Stimulated activated naive B cell treated with anti-CD40 and anti-IgM and Interleukin-4, amounts not matched to agents 10 μg/mL and 1 μg/mL and 100 μg/mL, for 72 hours (primary cell): ENCODE measurements at regions not wholly inside any gene's neighbourhood (a gene's known extent, or its start where the extent isn't known, plus 50 kb on each side); places are given as distances from the start of the nearest gene placed in this dataset.
"Not testable (repeated sequence)": the region's sequence is repeated elsewhere in the genome, so short reads cannot be mapped to it uniquely, and the experiment has no call there.

Experiments used
- ATAC-seq, 2 donors: fragments of 150-1000 bp; cut with Tn5 transposase; replicated peaks; 2 replicates each; pipeline ENCODE4 v1.10.0; 2021; ENCODE audit warnings: moderate library complexity in 1 of 2
- DNase-seq: peaks from one replicate; pipeline ENCODE4 v3.0.0; 2021
- H3K27ac Mint-ChIP-seq: one replicate; pipeline ENCODE4 v1.8.0; 2022; ENCODE audit warnings: mild to moderate bottlenecking, mixed read lengths
- H3K27me3 Mint-ChIP-seq, 2 donors: one replicate each; pipeline ENCODE4 v1.8.0; 2022; ENCODE audit warnings: mixed read lengths in 2 of 2
- H3K36me3 Mint-ChIP-seq, 2 donors: one replicate each; pipeline ENCODE4 v1.8.0; 2022; ENCODE audit warnings: mixed read lengths in 2 of 2, mild to moderate bottlenecking in 1 of 2
- H3K4me1 Mint-ChIP-seq, 2 donors: one replicate each; pipeline ENCODE4 v1.8.0; 2022; ENCODE audit warnings: mixed read lengths in 2 of 2, mild to moderate bottlenecking in 1 of 2
- H3K4me3 Mint-ChIP-seq, 2 donors: one replicate each; pipeline ENCODE4 v1.8.0; 2022; ENCODE audit warnings: mild to moderate bottlenecking in 2 of 2, mixed read lengths in 2 of 2, moderate library complexity in 1 of 2
- H3K9me3 Mint-ChIP-seq, 2 donors: one replicate each; pipeline ENCODE4 v1.8.0; 2022; ENCODE audit warnings: mixed read lengths in 2 of 2, mild to moderate bottlenecking in 1 of 2

- Mint-ChIP-seq H3K4me3 (no peak overlapping the region), H3K36me3 (no peaks in the 10 kb centered on the region), H3K9me3 (no peaks in the 10 kb centered on the region), H3K4me1 (no peaks in the 10 kb centered on the region), H3K27me3 (peaks cover 0 to 5% of the 10 kb centered on the region in 2 donors), H3K27ac (no peak overlapping the region)
- DNase-seq (no peak), ATAC-seq (no peak)
These were observed 232.7 kb upstream of the TENT5A start for GRCh38 chr6:81985191-81985590.

GRCh38 chr6:81984599-81984998 lies 232.1 kb upstream of the TENT5A start:
- Mint-ChIP-seq H3K9me3 (peaks cover 0 to 4% of the 10 kb centered on the region in 2 donors), H3K27me3 (peaks cover 0 to 5% of the 10 kb centered on the region in 2 donors), H3K27ac (no peak overlapping the region), H3K36me3 (no peaks in the 10 kb centered on the region), H3K4me3 (no peak overlapping the region), H3K4me1 (no peaks in the 10 kb centered on the region)
- no peak for DNase-seq
- ATAC-seq: no peak

- Mint-ChIP-seq H3K4me1 (no peaks in the 10 kb centered on the region), H3K27me3 (no peaks in the 10 kb centered on the region), H3K9me3 (peaks cover 0 to 4% of the 10 kb centered on the region in 2 donors), H3K4me3 (no peak overlapping the region), H3K36me3 (no peaks in the 10 kb centered on the region), H3K27ac (no peak overlapping the region)
- DNase-seq: no peak
- no peak for ATAC-seq
These were observed 229.3 kb upstream of the TENT5A start for GRCh38 chr6:81981812-81982211.

- no peak overlapping the region for H3K4me3 Mint-ChIP-seq
- no peak overlapping the region for H3K27ac Mint-ChIP-seq
These were observed 227.3 kb upstream of the TENT5A start for GRCh38 chr6:81979767-81980166.

GRCh38 chr6:81979329-81979728 lies 226.8 kb upstream of the TENT5A start:
- no peak overlapping the region for H3K4me3 Mint-ChIP-seq
- peaks cover 0 to 4% of the 10 kb centered on the region in 2 donors for H3K9me3 Mint-ChIP-seq
- H3K27me3 Mint-ChIP-seq: no peaks in the 10 kb centered on the region
- ATAC-seq (no peak), DNase-seq (no peak)
- no peaks in the 10 kb centered on the region for H3K4me1 Mint-ChIP-seq
- H3K36me3 Mint-ChIP-seq: no peaks in the 10 kb centered on the region
- no peak overlapping the region for H3K27ac Mint-ChIP-seq

More at GRCh38 chr6:81979767-81980166, 227.3 kb upstream of the TENT5A start:
- no peaks in the 10 kb centered on the region for H3K36me3 Mint-ChIP-seq
- no peaks in the 10 kb centered on the region for H3K27me3 Mint-ChIP-seq
- H3K4me1 Mint-ChIP-seq: no peaks in the 10 kb centered on the region
- DNase-seq (no peak), ATAC-seq (no peak)
- H3K9me3 Mint-ChIP-seq: peaks cover 0 to 4% of the 10 kb centered on the region in 2 donors

GRCh38 chr6:81978230-81978629 lies 225.7 kb upstream of the TENT5A start:
- Mint-ChIP-seq H3K36me3 (no peaks in the 10 kb centered on the region), H3K27ac (no peak overlapping the region), H3K9me3 (peaks cover 0 to 4% of the 10 kb centered on the region in 2 donors), H3K4me1 (no peaks in the 10 kb centered on the region), H3K27me3 (no peaks in the 10 kb centered on the region), H3K4me3 (no peak overlapping the region)
- ATAC-seq (no peak), DNase-seq (no peak)

GRCh38 chr6:81977486-81977885 lies 225.0 kb upstream of the TENT5A start:
- H3K36me3 Mint-ChIP-seq: no peaks in the 10 kb centered on the region
- ATAC-seq: no peak
- peaks cover 2 to 8% of the 10 kb centered on the region in 2 donors for H3K9me3 Mint-ChIP-seq
- H3K4me3 Mint-ChIP-seq: no peak overlapping the region
- DNase-seq: no peak
- no peak overlapping the region for H3K27ac Mint-ChIP-seq
- H3K4me1 Mint-ChIP-seq: no peaks in the 10 kb centered on the region
- peaks cover 0 to 7% of the 10 kb centered on the region in 2 donors for H3K27me3 Mint-ChIP-seq

GRCh38 chr6:81969814-81970213 lies 217.3 kb upstream of the TENT5A start:
- Mint-ChIP-seq H3K4me3 (no peak overlapping the region), H3K9me3 (peaks cover 3 to 4% of the 10 kb centered on the region in 2 donors), H3K4me1 (no peaks in the 10 kb centered on the region), H3K27ac (no peak overlapping the region), H3K36me3 (no peaks in the 10 kb centered on the region), H3K27me3 (peaks cover 5 to 24% of the 10 kb centered on the region in 2 donors)
- ATAC-seq: no peak
- DNase-seq: no peak

GRCh38 chr6:81969011-81969410 lies 216.5 kb upstream of the TENT5A start:
- no peak for ATAC-seq
- no peaks in the 10 kb centered on the region for H3K4me1 Mint-ChIP-seq
- H3K9me3 Mint-ChIP-seq: peaks cover 3 to 4% of the 10 kb centered on the region in 2 donors
- no peak overlapping the region for H3K4me3 Mint-ChIP-seq
- no peaks in the 10 kb centered on the region for H3K36me3 Mint-ChIP-seq
- DNase-seq: no peak
- H3K27ac Mint-ChIP-seq: no peak overlapping the region
- peaks cover 5 to 24% of the 10 kb centered on the region in 2 donors for H3K27me3 Mint-ChIP-seq

- no peak overlapping the region for H3K4me3 Mint-ChIP-seq
- no peak for ATAC-seq
- H3K36me3 Mint-ChIP-seq: no peaks in the 10 kb centered on the region
These were observed 214.5 kb upstream of the TENT5A start for GRCh38 chr6:81966968-81967367.

GRCh38 chr6:81962198-81962597 lies 209.7 kb upstream of the TENT5A start:
- no peak for ATAC-seq
- no peak overlapping the region for H3K4me3 Mint-ChIP-seq
- peaks cover 4 to 8% of the 10 kb centered on the region in 2 donors for H3K9me3 Mint-ChIP-seq
- H3K27me3 Mint-ChIP-seq: peaks cover 6% of the 10 kb centered on the region in 2 donors
- no peak for DNase-seq
- no peaks in the 10 kb centered on the region for H3K4me1 Mint-ChIP-seq
- no peak overlapping the region for H3K27ac Mint-ChIP-seq
- H3K36me3 Mint-ChIP-seq: no peaks in the 10 kb centered on the region

More at GRCh38 chr6:81966968-81967367, 214.5 kb upstream of the TENT5A start:
- Mint-ChIP-seq H3K4me1 (no peaks in the 10 kb centered on the region), H3K27ac (no peak overlapping the region), H3K9me3 (no peaks in the 10 kb centered on the region), H3K27me3 (peaks cover 5 to 14% of the 10 kb centered on the region in 2 donors)
- no peak for DNase-seq

GRCh38 chr6:81950877-81951276 lies 198.4 kb upstream of the TENT5A start:
- Mint-ChIP-seq H3K36me3 (peaks cover 0 to 1% of the 10 kb centered on the region in 2 donors), H3K4me1 (no peaks in the 10 kb centered on the region), H3K9me3 (peaks cover 0 to 1% of the 10 kb centered on the region in 2 donors), H3K27me3 (peaks cover 0 to 3% of the 10 kb centered on the region in 2 donors), H3K4me3 (no peak overlapping the region), H3K27ac (no peak overlapping the region)
- no peak for DNase-seq
- no peak for ATAC-seq

GRCh38 chr6:81948861-81949260 lies 196.4 kb upstream of the TENT5A start:
- Mint-ChIP-seq H3K9me3 (peaks cover 0 to 1% of the 10 kb centered on the region in 2 donors), H3K27me3 (no peaks in the 10 kb centered on the region), H3K27ac (no peak overlapping the region), H3K4me1 (no peaks in the 10 kb centered on the region), H3K4me3 (no peak overlapping the region), H3K36me3 (no peaks in the 10 kb centered on the region)
- no peak for DNase-seq
- ATAC-seq: no peak

- not testable (repeated sequence) for H3K9me3 Mint-ChIP-seq, H3K27ac Mint-ChIP-seq, H3K4me1 Mint-ChIP-seq, DNase-seq, H3K27me3 Mint-ChIP-seq, H3K36me3 Mint-ChIP-seq, H3K4me3 Mint-ChIP-seq, ATAC-seq
These were observed 195.7 kb upstream of the TENT5A start for GRCh38 chr6:81948196-81948595.

GRCh38 chr6:81944661-81945060 lies 192.2 kb upstream of the TENT5A start:
- no peak overlapping the region for H3K4me3 Mint-ChIP-seq
- no peaks in the 10 kb centered on the region for H3K9me3 Mint-ChIP-seq
- H3K36me3 Mint-ChIP-seq: no peaks in the 10 kb centered on the region
- no peak for DNase-seq
- H3K4me1 Mint-ChIP-seq: no peaks in the 10 kb centered on the region
- no peaks in the 10 kb centered on the region for H3K27me3 Mint-ChIP-seq
- no peak overlapping the region for H3K27ac Mint-ChIP-seq
- no peak for ATAC-seq

- not testable (repeated sequence) for H3K27ac Mint-ChIP-seq, H3K4me3 Mint-ChIP-seq, DNase-seq, H3K4me1 Mint-ChIP-seq, ATAC-seq, H3K36me3 Mint-ChIP-seq, H3K9me3 Mint-ChIP-seq, H3K27me3 Mint-ChIP-seq
These were observed 190.4 kb upstream of the TENT5A start for GRCh38 chr6:81942842-81943241.
